GM18498 (cell line): ENCODE measurements at regions not wholly inside any gene's neighbourhood (a gene's known extent, or its start where the extent isn't known, plus 50 kb on each side); places are given as distances from the start of the nearest gene placed in this dataset.
"Not testable (repeated sequence)": the region's sequence is repeated elsewhere in the genome, so short reads cannot be mapped to it uniquely, and the experiment has no call there.

Source experiments
- ATAC-seq: cut with Tn5 transposase; IDR thresholded peaks from one replicate; pipeline ENCODE4 v1.9.1; 2021; ENCODE audit warnings: mild to moderate bottlenecking, moderate library complexity; ENCODE audit not compliant: unreplicated experiment

- ATAC-seq, result no peak
These were observed 112.3 kb upstream of the SLC8A1 start for GRCh38 chr2:40564184-40564583.

- no peak for ATAC-seq
These were observed 127.4 kb upstream of the SLC8A1 start for GRCh38 chr2:40579247-40579646.

GRCh38 chr2:40584432-40584831 lies 132.5 kb upstream of the SLC8A1 start:
- ATAC-seq, result no peak

- ATAC-seq, result no peak
These were observed 139.9 kb upstream of the SLC8A1 start for GRCh38 chr2:40591774-40592173.

GRCh38 chr2:40592218-40592617 lies 140.3 kb upstream of the SLC8A1 start:
- ATAC-seq, result no peak

GRCh38 chr2:40606862-40607261 lies 155.0 kb upstream of the SLC8A1 start:
- ATAC-seq, result no peak

GRCh38 chr2:40611196-40611595 lies 159.3 kb upstream of the SLC8A1 start:
- ATAC-seq, result no peak

GRCh38 chr2:40625849-40626248 lies 174.0 kb upstream of the SLC8A1 start:
- no peak for ATAC-seq

- no peak for ATAC-seq
These were observed 176.7 kb upstream of the SLC8A1 start for GRCh38 chr2:40628556-40628955.

GRCh38 chr2:40629768-40630434 lies 178.0 kb upstream of the SLC8A1 start:
- ATAC-seq, result no peak

GRCh38 chr2:40639320-40639719 lies 187.4 kb upstream of the SLC8A1 start:
- no peak for ATAC-seq

GRCh38 chr2:40642237-40642636 lies 190.3 kb upstream of the SLC8A1 start:
- ATAC-seq, result no peak

- no peak for ATAC-seq
These were observed 190.8 kb upstream of the SLC8A1 start for GRCh38 chr2:40642726-40643125.

- ATAC-seq, result no peak
These were observed 194.8 kb upstream of the SLC8A1 start for GRCh38 chr2:40646642-40647041.

GRCh38 chr2:40652155-40652554 lies 200.3 kb upstream of the SLC8A1 start:
- no peak for ATAC-seq

GRCh38 chr2:40653829-40654228 lies 201.9 kb upstream of the SLC8A1 start:
- ATAC-seq, result no peak

GRCh38 chr2:40654346-40654745 lies 202.5 kb upstream of the SLC8A1 start:
- ATAC-seq, result no peak

- ATAC-seq, result no peak
These were observed 207.1 kb upstream of the SLC8A1 start for GRCh38 chr2:40658941-40659340.

GRCh38 chr2:40665493-40666232 lies 213.8 kb upstream of the SLC8A1 start:
- no peak for ATAC-seq

- ATAC-seq, result no peak
These were observed 214.5 kb upstream of the SLC8A1 start for GRCh38 chr2:40666398-40666797.

- no peak for ATAC-seq
These were observed 216.5 kb upstream of the SLC8A1 start for GRCh38 chr2:40668425-40668824.

- ATAC-seq, result not testable (repeated sequence)
These were observed 224.4 kb upstream of the SLC8A1 start for GRCh38 chr2:40676134-40676790.
